ENCODE measurements at regions not wholly inside any gene's neighbourhood (a gene's known extent, or its start where the extent isn't known, plus 50 kb on each side); places are given as distances from the start of the nearest gene placed in this dataset.

- no peak for TF ChIP-seq CTCF (IDR thresholded peaks at IDR 0.05)
- TF ChIP-seq POLR2A (IDR thresholded peaks at IDR 0.05): no peak
- Histone ChIP-seq H3K27ac (no peak overlapping the region), H3K4me1 (replicated peaks in 1 of 2) (peaks cover 0 to 13% of the 10 kb centered on the region in 2 donors), H3K27me3 (no peaks in the 10 kb centered on the region), H3K4me3 (no peak overlapping the region), H3K9me3 (replicated peaks in 1 of 3) (no peaks in the 10 kb centered on the region), H3K36me3 (replicated peaks in 1 of 2) (peaks cover 0 to 12% of the 10 kb centered on the region in 2 donors)
- intact Hi-C loops (cut with DNase I): no loop called here
- 85 to 92% (median 88%) methylated on average over 3 of the region's 3 CpGs for WGBS, 4 donors
- no peak for DNase-seq
Observed at GRCh38 chr1:77632216-77632615, 50.2 kb downstream of the ZZZ3 start.

- intact Hi-C loops (cut with DNase I): no loop called here
- TF ChIP-seq POLR2A (IDR thresholded peaks at IDR 0.05): no peak
- WGBS, 4 donors: 79 to 94% (median 85%) methylated on average over 1 of the region's 1 CpG
- H3K36me3 ChIP-seq (replicated peaks in 1 of 2): peaks cover 0 to 12% of the 10 kb centered on the region in 2 donors
- H3K4me1 ChIP-seq (replicated peaks in 1 of 2): peaks cover 0 to 13% of the 10 kb centered on the region in 2 donors
- DNase-seq: peak in 1 of 7 donors; percentile 21
- no peak overlapping the region for H3K27ac ChIP-seq
- H3K9me3 ChIP-seq (replicated peaks in 1 of 3): no peaks in the 10 kb centered on the region
- no peaks in the 10 kb centered on the region for H3K27me3 ChIP-seq
- H3K4me3 ChIP-seq: no peak overlapping the region
Observed at GRCh38 chr1:77631751-77632150, 50.7 kb downstream of the ZZZ3 start.

- TF ChIP-seq CTCF (IDR thresholded peaks at IDR 0.05) (no peak), POLR2A (IDR thresholded peaks at IDR 0.05) (no peak)
- no peaks in the 10 kb centered on the region for H3K27me3 ChIP-seq
- DNase-seq: no peak
- peaks cover 0 to 12% of the 10 kb centered on the region in 2 donors for H3K36me3 ChIP-seq (replicated peaks in 1 of 2)
- no peak overlapping the region for H3K4me3 ChIP-seq
- peaks cover 0 to 13% of the 10 kb centered on the region in 2 donors for H3K4me1 ChIP-seq (replicated peaks in 1 of 2)
- intact Hi-C loops (cut with DNase I): no loop called here
- 93 to 96% (median 95%) methylated on average over 1 of the region's 1 CpG for WGBS, 4 donors
- no peak overlapping the region for H3K27ac ChIP-seq
- H3K9me3 ChIP-seq (replicated peaks in 1 of 3): no peaks in the 10 kb centered on the region
Observed at GRCh38 chr1:77631302-77631701, 51.2 kb downstream of the ZZZ3 start.

- Histone ChIP-seq H3K36me3 (replicated peaks in 1 of 2) (peaks cover 0 to 18% of the 10 kb centered on the region in 2 donors), H3K4me3 (no peak overlapping the region), H3K9me3 (replicated peaks in 1 of 3) (no peaks in the 10 kb centered on the region), H3K27ac (peak overlapping the region in 1 of 5 donors; percentile 14), H3K4me1 (replicated peaks in 1 of 2) (peaks cover 0 to 13% of the 10 kb centered on the region in 2 donors), H3K27me3 (no peaks in the 10 kb centered on the region)
- intact Hi-C loops (cut with DNase I): no loop called here
- no peak for DNase-seq
- TF ChIP-seq CTCF (IDR thresholded peaks at IDR 0.05) (no peak), POLR2A (IDR thresholded peaks at IDR 0.05) (no peak)
- WGBS, 4 donors: 59 to 74% (median 60%) methylated on average over 4 of the region's 4 CpGs
Observed at GRCh38 chr1:77627978-77628570, 54.4 kb downstream of the ZZZ3 start.

GRCh38 chr1:77625250-77625649 is 57.2 kb downstream of the ZZZ3 start:
- intact Hi-C loops (cut with DNase I): no loop called here
- peaks cover 0 to 18% of the 10 kb centered on the region in 2 donors for H3K36me3 ChIP-seq (replicated peaks in 1 of 2)
- TF ChIP-seq CTCF (IDR thresholded peaks at IDR 0.05): no peak
- TF ChIP-seq POLR2A (IDR thresholded peaks at IDR 0.05): no peak
- DNase-seq: no peak
- no peak overlapping the region for H3K27ac ChIP-seq
- H3K4me1 ChIP-seq (replicated peaks in 1 of 2): peaks cover 0 to 13% of the 10 kb centered on the region in 2 donors
- H3K27me3 ChIP-seq: no peaks in the 10 kb centered on the region
- WGBS, 4 donors: 95 to 100% (median 97%) methylated on average over 1 of the region's 1 CpG
- H3K4me3 ChIP-seq: no peak overlapping the region
- H3K9me3 ChIP-seq (replicated peaks in 1 of 3): no peaks in the 10 kb centered on the region
